Epithelial cell of proximal tubule (primary cell): ENCODE measurements at regions not wholly inside any gene's neighbourhood (a gene's known extent, or its start where the extent isn't known, plus 50 kb on each side); places are given as distances from the start of the nearest gene placed in this dataset.
"Not testable (repeated sequence)": the region's sequence is repeated elsewhere in the genome, so short reads cannot be mapped to it uniquely, and the experiment has no call there.

Experiments
- DNase-seq: peaks from one replicate; pipeline ENCODE4 v3.0.0-alpha.2; 2011; ENCODE audit warnings: low read depth
- H3K4me3 ChIP-seq: 2 replicates; pipeline ENCODE4 v1.5.1; 2011; ENCODE audit warnings: low read depth, mild to moderate bottlenecking, low read length
- TF ChIP-seq, protein P1 (sequence below): conservative IDR thresholded peaks from 2 replicates; pipeline ENCODE4 v1.5.1; 2012; ENCODE audit warnings: low read depth, mild to moderate bottlenecking, low read length

DNA sequence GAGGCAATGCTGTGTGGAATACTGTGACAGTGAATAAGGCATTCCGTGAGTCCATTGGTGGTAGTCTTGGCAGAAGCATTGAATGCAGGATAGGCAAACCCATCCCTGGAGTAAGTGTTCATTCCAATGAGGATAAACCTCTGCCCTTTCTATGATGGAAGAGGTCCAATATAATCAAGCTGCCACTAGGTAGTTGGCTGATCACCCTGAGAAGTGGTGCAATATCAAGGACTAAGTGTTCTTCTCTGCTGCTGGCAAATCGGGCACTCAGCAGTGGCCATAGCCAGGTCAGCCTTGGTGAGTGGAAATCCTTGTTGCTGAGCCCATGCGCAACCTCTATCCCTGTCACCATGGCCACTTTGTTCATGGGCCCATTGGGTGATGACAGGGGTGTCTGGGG, 70.1 kb downstream of the FBXO4 start:
- no peak overlapping the region for H3K4me3 ChIP-seq
- no peak for DNase-seq
- TF ChIP-seq, protein P1, sequence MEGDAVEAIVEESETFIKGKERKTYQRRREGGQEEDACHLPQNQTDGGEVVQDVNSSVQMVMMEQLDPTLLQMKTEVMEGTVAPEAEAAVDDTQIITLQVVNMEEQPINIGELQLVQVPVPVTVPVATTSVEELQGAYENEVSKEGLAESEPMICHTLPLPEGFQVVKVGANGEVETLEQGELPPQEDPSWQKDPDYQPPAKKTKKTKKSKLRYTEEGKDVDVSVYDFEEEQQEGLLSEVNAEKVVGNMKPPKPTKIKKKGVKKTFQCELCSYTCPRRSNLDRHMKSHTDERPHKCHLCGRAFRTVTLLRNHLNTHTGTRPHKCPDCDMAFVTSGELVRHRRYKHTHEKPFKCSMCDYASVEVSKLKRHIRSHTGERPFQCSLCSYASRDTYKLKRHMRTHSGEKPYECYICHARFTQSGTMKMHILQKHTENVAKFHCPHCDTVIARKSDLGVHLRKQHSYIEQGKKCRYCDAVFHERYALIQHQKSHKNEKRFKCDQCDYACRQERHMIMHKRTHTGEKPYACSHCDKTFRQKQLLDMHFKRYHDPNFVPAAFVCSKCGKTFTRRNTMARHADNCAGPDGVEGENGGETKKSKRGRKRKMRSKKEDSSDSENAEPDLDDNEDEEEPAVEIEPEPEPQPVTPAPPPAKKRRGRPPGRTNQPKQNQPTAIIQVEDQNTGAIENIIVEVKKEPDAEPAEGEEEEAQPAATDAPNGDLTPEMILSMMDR: no peak

DNA sequence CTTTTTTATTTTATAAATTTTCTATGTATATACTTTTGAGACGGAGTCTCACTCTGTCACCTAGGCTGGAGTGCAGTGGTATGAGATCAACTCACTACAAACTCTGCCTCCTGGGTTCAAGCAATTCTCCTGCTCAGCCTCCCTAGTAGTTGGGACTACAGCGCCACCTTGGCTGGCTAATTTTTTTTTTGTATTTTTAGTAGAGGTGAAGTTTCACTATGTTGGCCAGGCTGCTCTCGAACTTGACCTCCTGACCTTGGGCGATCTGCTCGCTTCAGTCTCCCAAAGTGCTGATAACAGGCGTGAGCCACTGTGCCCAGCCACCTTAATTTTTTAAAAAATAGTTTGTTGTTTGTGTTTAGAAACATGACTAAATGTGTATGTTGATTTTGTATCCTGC, 76.6 kb downstream of the FBXO4 start:
- TF ChIP-seq, protein P1: no peak
- DNase-seq: no peak
- H3K4me3 ChIP-seq: no peak overlapping the region

DNA sequence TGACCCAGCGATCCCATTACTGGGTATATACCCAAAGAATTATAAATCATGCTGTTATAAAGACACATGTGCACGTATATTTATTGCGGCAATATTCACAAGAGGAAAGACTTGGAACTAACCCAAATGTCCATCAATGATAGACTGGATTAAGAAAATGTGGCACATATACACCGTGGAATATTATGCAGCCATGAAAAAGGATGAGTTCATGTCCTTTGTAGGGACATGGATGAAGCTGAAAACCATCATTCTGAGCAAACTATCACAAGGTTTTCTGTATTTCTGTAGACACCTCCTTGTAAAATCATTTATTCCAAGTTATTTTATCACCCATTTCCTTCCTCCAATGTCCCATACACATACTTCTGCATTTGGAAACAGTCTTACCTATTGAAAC, 78.8 kb downstream of the FBXO4 start:
- not testable (repeated sequence) for DNase-seq

DNA sequence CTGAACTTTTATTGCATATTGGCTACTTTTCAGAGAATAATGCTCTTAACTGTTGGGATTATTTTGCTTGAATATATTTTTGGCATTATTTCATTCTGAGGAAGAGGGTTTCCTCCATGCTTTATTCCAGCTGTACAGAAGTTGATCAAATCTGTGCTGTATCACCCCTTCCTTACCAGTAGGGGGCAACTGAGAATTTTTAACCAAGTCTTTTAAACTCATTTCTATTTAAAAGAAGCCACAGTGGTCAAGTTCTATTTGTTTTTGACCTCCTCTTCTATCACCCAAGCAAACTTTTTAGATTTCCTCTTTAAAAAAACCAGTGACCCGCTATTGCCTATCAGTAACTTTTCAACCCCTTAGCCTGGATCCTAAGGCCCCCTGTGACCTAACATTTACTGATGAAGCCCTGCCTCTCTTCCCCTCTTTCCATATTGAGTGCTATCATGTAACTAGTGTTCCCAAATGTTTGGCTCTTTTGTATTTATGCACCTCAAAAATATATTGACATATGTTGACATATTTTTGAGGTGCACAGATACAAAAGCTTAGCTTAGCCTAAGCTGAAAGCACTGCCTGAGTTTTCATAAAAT, 80.6 kb downstream of the FBXO4 start:
- no peak overlapping the region for H3K4me3 ChIP-seq
- TF ChIP-seq, protein P1: peak; percentile 81
- peak; percentile 4 for DNase-seq

More for the DNA sequence above, 78.8 kb downstream of the FBXO4 start:
- not testable (repeated sequence) for H3K4me3 ChIP-seq

DNA sequence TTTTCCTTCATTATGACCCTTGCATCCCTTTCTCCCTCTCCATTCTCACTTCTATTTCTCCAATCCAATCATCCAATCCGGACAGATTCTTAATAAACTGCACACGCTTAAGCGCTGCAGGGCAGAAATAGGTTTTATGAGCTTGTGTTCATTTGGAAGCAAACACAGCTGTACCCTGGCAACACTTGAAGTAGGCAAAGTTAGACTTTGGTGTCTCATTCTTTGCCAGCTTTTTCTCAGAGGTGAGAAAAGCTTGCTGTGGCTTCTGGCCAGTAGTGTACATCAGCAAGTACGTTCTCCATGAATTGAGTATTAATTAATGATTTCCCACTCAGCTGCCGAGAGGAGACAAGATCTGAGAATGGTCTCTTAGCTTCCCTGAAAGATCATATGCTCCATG, 88.5 kb downstream of the FBXO4 start:
- no peak overlapping the region for H3K4me3 ChIP-seq
- TF ChIP-seq, protein P1: no peak
- DNase-seq: no peak

DNA sequence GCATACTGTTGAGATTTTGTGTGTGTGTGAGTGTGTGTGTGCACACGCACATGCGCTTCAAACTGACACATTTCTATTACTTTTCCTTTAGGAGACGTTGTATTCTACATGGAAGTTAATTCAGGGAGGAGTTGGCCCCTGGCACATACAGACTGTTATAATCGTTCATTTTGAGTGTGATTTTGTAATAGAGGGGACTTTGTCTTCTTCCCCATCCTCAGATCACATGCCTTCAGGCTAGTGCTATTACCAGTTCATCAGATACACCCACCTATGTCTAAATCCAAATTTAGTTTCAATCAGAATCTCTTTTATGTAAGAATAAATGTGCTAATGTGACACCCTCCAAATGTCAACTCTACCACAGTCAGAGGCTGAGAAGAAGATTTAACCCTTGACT, 90.2 kb downstream of the FBXO4 start:
- H3K4me3 ChIP-seq: no peak overlapping the region
- TF ChIP-seq, protein P1: no peak
- no peak for DNase-seq

DNA sequence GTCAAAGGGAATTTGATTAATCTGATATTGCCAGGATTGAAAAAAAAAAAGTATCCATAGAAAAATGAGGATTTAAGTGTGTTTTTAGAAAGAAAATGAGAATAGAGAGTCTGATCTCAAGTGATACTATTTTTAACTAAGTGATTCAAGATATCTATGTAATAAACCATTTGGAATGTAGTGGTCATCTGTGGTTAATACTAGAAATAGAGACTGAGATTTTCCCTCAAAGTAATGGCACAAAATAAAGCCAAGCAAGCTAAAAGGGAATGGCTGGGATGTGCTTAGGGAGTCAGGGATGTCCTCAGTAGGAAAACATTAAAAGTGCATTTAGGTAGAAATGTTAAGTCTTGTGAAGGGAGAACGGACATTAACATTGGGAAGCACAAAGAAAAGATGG, 90.6 kb downstream of the FBXO4 start:
- no peak overlapping the region for H3K4me3 ChIP-seq
- DNase-seq: no peak
- TF ChIP-seq, protein P1: no peak
